Fibroblast of skin of right biceps (primary cell): ENCODE measurements at regions not wholly inside any gene's neighbourhood (a gene's known extent, or its start where the extent isn't known, plus 50 kb on each side); places are given as distances from the start of the nearest gene placed in this dataset.
A peak's percentile ranks its signal among the peaks of the same experiment; 100 is the strongest.
"Not testable (repeated sequence)": the region's sequence is repeated elsewhere in the genome, so short reads cannot be mapped to it uniquely, and the experiment has no call there.

Experiments
- DNase-seq: peaks from one replicate; pipeline ENCODE4 v3.0.0-alpha.2; 2013

DNA sequence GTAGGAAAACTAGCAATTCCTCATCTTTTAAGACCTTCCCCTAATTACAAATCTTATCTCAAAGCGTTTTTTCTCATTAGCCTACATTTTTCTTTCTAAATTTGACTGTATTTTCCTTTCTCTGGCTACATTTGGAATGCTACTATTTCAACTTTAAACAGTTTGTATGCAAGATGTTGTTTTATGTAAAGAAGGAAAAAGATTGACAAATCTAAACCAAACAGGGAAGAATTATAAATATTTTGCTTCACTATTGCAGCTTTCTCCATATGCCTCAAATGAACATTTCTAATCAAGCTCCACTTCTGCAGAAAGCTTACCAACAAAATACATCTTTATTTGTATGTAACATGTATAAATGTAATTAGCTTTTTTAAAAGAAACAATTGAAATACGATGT, 156.2 kb downstream of the MZT1 start:
- no peak for DNase-seq

DNA sequence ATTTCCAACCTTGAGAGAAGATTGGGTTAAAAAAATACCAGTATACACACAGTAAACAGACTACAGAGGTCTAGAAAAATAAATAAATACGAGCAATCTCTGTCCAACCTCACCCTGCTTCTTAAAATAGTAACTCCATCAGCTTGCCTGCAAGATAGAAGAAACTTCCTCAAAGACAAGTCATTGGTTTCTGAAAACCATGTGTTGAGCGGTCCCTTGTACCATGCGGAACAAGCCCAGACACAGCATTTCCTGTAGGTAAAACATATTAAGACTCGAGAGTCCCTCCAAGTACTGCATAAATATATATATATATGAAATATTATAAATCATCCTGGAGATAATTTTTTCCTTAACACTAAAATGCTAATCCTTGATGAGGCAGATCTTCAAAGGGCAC, 157.4 kb downstream of the MZT1 start:
- no peak for DNase-seq

DNA sequence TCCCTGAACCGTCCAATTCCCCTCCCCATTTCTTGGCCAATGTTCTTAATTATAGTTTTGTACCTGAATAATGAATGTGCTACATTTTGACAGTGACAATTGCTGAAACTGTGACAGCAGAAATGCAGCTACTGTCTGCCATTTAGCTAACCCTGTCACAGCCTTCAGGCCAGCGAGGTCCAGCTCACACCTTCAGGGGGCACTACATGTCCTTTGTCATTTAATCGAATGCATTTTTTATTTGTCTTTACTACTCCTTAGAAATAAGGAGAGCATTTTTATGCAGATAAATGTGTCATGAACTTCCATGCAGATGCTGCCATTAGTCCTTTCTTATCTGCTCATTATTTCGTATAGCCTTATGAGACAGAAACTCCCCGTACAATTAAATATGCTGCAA, 159.9 kb downstream of the MZT1 start:
- DNase-seq = no peak

DNA sequence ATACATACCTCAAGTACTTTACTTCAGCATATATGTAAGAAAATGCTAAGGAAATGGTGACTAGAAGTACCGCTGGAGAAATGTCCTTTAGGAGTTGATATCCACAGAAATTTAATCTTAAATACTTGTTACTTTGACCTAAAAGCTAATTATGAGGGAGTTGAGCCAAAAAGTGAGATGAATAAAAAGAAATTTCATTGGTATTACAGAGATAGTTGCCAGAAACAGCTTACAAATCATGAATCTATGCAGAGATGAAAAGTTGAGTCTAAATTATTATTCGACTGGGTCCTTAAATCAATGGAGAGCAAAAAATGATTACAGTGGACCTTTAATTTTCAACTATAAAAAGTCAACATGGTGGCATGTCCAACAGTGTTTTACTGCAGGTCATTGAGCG, 160.9 kb downstream of the MZT1 start:
- DNase-seq = no peak

DNA sequence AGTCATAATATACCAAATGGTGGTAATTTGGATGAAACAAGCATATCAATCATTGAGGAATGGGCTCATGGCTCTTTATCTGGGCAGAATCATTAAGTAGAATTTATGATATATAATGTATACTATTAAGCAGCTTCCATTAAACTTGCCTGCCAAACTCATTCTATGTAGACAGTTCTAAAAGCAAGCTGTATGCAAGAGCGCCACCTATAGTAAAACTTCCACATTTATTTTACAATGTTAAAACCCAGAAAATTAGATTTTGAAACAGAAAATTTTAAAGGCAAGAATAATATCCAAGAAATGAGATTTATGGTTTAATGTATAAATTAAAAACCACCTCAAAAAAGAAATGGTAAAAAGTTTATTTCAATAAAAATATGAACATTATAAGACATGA, 161.5 kb downstream of the MZT1 start:
- peak; percentile 44 for DNase-seq

DNA sequence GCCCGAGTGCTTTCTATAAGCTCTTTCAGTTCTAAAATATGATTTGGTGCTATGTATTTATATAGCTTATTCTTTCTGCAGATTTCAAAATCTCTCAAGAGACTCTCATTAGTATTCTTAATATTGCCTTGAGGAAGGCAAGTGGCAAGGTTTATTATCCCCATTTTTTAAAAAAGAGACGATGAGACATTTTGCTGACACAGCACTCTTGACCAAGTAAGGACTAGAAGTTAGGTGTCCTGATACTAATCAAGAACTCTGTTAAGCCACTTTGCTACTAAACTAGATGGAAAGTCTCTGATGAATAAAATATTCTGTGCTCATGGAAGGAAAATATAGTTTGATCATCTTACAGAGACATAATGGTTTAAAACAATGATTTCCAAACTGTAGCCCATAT, 164.7 kb downstream of the MZT1 start:
- DNase-seq = no peak

DNA sequence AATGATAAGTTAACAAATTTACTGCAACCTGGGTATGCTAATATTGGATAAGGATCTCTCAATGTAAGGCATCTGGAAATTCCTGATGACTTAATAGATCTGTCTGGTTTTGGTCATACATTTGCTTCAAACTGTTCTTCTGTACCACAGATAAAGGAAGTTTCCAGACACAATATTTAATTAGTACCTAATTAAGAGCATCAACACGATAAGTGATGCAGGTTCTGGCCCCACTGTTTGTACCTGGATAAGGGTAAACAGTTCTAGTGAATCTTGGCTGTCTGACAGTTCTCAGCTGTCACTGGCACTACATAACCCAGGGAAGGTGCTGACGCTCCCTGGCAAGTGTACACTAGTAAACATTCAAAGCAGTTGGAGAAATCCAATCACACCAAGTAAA, 165.6 kb downstream of the MZT1 start:
- DNase-seq = no peak

DNA sequence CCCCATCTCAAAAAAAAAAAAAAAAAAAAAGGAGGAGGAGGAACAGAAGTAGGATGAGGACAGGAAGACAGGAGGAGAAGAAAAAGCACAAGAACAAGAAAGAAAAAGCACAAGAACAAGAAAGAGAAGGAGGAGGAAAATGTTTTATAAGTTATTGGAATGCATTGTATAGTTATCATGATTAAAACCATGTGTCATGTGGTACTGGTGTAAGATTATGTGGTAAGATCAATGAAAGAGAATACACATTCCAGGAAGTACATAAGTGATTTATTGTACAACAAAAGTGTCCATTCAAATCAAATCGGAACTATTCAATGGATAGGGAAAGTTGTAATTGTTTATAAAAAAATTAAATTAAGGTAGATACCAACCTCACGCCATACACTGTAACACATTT, 167.7 kb downstream of the MZT1 start:
- DNase-seq = peak; percentile 9

DNA sequence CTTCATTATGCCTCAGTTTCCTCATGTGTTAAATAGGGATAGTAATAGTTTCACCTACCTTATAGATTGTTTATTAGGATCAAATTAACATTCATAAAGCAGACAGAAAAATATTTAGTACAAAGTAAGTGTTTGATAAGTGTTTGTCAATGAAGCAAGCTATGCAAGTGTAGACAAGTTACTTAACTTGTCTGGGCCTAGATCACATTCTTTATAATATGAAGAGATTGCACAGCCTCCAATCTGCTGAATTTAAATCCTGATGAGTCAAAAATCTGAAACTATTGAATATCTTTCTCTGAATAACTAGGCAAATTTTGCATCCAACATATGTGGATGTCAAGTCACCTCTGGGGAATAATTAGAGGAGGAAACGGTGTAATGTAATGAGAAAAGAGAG, 170.5 kb downstream of the MZT1 start:
- no peak for DNase-seq

DNA sequence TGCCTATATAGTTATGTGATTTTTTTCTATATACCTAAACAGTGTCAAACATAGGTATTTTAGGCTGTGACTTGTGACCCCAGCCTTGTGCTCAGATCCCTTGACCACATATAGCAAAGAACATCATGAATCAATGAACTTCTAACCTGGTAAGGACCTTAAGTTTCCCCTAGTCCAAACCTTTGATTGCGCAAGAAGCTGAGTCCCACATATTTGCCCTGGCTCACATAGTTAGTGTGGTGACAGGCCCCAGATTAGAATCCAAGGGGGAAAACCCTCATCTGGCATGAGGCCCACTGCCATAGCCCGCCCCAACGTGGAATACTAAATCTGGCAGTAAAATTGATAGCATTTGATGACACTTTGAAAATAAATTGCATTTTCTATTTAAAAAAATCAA, 171.8 kb downstream of the MZT1 start:
- DNase-seq = no peak

DNA sequence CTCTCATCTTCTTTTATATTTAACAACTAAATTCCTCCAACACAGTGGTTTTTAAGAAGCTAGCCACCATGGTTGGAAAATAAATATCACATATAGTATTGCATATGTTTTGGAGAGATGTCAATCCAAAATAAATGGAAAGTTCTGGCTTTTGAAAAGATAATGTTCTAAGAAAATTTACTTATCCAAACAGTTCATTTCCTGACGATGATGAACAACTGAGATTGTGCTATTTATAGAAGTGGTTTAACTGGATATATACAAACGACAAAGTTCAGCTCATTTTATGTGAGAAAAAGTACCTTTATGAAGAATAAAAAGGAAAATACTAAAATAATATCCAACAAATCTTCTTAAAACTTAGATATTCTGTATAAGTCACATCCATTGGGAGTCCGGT, 174.7 kb downstream of the MZT1 start:
- no peak for DNase-seq

DNA sequence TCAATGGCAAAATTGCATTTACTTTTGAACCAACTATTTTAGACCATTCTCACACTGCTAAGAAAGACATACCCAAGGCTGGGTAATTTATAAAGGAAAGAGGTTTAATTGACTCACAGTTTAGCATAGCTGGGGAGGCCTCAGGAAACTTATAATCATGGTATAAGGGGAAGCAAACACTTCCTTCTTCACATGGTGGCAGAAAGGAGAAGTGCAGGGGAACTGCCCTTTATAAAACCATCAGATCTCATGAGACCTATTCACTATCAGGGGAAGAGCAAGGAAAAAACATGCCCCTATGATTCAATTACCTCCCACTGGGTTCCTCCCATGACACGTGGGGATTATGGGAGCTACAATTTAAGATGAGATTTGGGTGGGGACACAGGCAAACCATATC, 181.5 kb downstream of the MZT1 start:
- not testable (repeated sequence) for DNase-seq

DNA sequence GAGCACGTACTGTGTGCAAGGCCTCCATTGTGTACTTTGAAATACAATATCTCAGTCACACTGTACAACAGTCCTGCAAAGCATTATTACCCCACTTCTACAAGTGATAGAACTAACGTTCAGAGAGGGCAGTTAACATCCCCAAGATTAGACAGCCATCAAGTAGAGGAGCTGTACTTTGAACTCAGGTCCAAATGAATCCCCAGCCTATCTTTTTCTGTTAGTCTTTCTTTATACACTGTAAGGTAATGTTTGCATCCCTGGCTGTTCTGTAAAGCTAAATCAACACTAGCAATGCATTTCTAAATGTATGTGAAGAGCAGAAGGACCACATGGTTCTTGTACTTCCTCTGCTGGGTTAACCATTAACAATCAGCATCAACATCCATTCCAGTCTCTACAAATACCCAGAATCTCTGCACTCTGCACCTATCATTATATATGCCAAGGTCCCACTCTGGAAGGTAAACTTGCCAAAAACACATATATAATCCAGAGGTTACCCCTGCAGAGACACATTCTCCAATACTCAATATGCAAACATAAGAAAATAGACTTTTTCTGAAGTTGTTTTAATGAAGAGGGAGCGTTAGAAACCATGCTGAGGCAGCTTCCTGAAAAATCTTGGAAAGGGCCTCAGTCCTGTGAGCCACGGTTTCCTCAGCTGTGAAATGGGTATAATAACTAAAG, 182.3 kb downstream of the MZT1 start:
- no peak for DNase-seq

DNA sequence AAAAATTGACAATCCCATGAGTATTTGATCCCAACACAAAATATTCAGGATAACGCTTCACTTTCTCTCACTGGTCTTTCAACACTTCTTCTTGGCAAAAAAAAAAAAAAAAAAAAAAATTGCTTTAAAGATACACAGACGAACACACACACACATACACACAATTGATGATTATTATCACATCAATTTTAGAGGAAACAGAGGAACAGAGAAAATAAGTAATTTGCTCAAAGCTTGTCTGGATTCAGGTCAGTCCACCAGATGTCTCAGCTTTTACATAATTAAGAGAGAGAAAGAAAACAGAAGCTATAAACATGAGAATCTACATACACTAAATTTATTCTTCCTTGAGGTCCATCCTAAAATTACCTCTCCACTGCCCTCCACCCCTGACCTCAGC, 183.4 kb downstream of the MZT1 start:
- no peak for DNase-seq

DNA sequence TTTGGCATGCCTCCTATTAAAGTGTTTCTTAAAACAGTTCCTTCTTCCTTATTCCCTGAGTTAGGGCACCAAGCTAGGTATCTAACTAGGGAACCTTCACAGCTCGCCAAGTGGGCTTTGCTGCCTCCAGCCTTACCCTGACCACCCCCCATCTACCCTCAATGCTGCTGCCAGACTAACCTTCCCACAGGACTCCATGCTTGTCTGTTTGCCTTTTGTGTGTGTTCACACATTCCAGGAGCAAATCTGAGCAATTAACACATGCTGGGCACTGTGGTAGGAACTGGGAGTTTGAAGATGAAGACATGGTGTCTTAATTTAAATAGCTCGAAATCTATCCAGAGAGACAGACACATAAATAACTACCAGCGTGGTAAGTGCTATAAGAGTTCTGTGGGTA, 185.2 kb downstream of the MZT1 start:
- DNase-seq = no peak

DNA sequence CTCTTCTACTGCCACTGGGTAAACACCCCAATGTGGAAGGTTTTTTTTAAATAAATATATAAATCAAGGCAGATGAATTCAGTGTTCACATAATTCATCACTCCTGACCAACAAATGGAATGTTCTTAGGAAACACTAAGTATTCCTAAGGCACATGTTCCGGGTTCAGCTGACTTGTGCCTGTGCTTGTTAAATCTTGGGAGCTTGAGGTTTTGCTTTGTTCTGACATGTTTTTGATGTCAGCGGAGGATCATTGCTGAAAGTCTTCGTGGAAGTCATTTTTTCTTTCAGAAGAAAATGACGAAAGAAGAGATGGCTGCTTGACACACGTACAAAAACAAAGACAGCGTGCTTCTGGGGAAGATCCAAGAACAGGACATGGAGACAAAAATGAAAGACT, 185.8 kb downstream of the MZT1 start:
- DNase-seq = no peak

DNA sequence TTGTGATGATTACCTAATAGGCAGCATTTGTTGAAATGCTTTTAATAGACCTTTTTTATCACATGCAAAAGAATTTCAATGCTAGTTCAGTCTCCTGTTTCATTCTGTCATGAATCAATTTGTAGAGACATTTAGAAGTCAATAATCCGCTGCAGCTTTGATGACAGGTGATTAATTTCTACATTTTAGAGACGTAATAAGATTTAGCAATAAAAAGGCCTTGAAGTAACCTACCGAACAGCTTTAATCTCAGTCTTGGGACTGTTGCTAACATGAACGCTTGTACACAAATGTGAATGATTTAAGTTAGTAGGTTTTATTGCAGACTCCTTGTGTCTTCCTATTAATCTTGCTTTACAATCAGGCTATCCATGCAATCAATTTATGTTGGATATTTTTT, 186.5 kb downstream of the MZT1 start:
- no peak for DNase-seq

DNA sequence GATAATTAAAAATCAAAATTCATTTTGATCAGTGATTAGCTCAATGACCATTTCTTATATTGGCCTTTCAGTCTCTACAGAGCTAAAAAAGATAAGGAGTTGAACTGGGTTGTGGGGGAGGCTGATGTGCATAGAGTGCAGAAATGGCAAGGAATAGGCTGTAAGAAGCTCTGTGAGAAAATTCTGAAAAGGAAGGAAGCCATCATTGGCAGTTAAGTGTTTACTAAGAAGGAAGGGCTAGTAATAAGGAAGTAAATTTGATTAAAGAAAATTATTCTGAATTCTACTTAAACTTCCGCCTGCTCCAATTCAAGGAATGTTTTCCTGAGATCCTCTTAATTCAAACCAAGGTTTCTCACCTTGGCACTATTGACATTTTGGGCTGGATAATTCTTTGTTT, 187.5 kb downstream of the MZT1 start:
- no peak for DNase-seq

DNA sequence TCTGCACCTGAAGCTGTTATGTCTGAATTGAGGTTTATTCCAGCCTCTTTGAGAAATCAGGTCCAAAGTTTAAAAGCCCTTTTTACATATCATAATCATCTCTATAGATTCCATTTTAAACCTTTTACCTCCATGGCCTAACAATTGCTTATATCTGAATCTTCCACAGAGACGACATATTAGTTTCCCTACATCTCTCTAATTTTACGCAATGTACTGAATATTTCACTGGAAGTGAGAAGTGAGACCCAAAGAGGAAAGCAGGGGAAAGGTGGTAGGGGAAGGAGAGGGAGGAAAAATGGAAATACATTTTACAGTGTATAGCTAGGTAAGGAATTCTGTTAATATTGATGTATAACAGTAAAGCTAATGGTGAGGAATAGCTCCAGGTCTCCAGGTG, 189.6 kb downstream of the MZT1 start:
- no peak for DNase-seq

DNA sequence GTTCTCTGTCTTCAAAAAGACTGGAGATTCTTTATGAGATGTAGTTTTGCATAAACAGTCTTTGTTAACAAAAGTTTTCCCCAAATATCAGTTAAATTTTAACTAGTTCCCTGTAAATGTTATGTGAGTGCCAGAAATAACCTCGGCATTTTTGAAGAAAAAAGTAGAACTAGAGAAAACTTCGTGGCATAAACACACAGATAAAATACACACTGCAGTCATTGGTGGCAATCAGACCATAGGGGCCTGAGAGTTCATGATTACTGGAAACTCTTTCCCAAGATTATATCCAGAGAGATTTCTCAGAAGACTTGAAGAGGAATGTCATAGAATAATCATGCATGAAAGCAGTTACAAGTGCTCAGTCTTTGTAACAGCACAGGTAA, 190.0 kb downstream of the MZT1 start:
- no peak for DNase-seq

DNA sequence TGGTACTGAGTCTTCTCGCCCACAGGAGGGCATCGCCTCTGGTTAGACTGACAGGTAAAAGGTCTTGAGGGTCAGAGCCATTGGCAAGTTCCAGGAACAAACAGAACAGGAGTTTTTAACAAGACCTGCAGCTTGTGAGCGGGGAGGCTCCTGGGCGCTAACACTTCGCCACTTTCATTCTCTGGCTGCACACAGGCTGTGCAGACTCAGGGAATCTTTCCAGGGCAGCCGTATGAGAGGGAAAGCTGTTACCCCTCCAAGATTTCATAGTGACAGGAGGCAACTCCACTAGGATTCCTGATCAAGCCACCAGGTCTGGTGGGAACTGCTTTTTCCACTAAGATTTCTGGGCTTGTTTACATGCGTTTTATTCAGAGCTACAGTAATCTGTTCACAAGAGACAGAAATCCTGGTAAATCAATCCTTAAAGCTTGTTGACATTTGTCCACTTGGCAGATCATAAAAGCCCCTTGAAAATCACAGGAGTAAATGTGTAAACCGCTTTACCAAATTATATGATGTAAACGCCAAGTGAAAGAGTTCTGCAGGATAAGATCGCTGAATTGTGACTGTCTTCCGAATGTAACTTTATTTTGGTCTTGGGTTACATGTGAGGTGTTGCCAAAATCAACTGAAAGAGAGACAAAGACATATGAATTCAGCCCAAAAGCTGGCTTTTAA, 190.6 kb downstream of the MZT1 start:
- DNase-seq = no peak

DNA sequence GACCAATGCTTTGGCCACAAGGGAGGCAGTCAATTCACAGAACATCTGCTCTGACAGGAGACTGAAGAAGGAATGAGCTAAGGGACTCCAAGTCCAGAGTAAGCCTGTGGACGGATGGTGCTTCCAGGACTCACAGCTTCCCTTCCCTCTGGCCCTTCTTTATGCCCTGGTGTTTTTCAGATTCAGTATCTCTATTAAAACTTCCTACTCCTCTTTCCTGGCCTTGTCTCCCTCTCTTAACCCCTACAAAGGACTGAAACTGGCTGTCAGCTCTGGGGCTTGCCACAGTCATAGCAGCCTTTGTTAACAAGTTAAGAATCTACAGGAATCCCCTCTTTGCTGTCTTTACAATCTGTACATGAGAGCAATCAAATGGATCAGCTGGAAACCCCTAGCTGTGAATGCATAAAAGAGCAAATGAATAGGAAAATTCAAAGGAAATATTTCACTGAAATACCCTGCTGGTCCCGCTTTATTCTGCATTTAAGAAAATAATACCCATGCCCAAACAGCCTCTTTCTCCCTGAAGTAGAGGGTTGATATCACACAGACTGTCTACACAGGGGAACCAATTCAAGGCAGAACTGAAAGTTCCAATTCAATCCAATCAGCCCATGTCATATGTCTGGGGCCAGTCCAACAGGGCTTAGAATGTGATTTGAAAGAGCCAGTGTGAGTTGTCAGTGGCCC, 192.3 kb downstream of the MZT1 start:
- no peak for DNase-seq

DNA sequence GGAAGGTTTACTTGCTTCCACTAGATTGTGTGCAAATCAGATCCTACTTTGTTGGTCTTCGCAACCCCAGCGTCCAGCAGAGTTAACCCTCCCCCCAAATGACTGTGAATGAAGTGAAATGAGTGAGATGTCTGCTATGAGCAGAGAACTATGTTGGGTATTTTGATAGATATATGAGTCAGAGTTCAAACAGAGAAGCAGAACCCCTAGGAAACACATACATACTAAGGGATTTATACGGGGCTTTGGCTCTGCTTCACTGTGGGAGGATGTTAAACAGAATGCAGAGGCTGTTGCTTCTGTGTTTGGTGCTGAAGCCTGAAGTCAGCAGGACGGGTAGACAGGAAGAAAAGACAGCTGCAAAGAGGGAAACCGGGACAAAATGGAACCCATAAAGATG, 197.0 kb downstream of the MZT1 start:
- peak; percentile 89 for DNase-seq

DNA sequence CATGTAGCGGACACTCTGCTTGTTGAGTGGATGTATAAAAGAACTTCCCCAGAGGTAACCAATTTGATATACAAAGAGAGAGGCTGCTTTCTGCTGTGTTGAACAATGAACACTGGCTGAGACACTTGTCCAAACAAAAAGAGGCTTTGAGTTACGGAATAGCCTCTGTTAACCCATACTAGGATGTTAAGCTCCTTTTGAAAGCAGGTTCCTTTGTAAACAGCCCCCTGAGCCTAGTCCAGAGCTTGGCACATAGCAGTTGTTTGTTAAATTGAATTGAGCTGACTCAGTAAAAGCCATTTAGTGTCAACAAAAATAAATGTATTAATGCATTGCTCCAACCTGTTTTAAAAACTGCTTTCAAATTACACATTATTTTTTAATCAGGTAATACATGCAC, 200.1 kb downstream of the MZT1 start:
- no peak for DNase-seq

DNA sequence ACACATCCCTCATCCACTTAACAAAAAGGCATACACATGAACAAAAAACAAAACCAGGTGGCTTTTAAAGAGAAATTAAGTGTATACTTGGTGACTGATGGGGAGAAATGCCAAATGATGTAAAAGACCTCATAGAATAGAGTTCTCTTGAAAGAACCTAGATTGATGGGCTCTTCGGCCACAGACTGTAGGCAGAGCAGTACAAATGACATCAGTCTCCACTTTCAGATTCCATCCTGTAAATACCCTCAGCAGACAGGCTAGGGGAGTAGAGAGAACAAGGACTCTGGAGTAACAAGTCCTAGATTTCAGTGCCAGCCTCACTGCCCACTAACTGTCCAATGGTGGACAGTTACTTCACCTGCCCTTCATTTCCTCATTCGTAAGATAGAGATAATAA, 203.8 kb downstream of the MZT1 start:
- DNase-seq = peak; percentile 50
